PC-3 (cell line): ENCODE measurements at regions not wholly inside any gene's neighbourhood (a gene's known extent, or its start where the extent isn't known, plus 50 kb on each side); places are given as distances from the start of the nearest gene placed in this dataset.

Experiments used
- CTCF ChIP-seq: fragments of 300-600 bp; sonication (generic); conservative IDR thresholded peaks from 2 replicates; pipeline ENCODE4 v1.5.1; 2017; ENCODE audit warnings: antibody characterized with exemption, low read depth, mild to moderate bottlenecking, low read length
- EZH2 ChIP-seq: fragments of 300-600 bp; sonication (generic); IDR thresholded peaks from one replicate; pipeline ENCODE4 v1.6.1; 2017; ENCODE audit warnings: antibody characterized with exemption, mild to moderate bottlenecking, low read length; ENCODE audit not compliant: unreplicated experiment

GRCh38 chr5:106784846-106785245, 885.9 kb downstream of the EFNA5 start:
- no peak for TF ChIP-seq CTCF
- TF ChIP-seq EZH2: no peak
